ENCODE measurements at regions not wholly inside any gene's neighbourhood (a gene's known extent, or its start where the extent isn't known, plus 50 kb on each side); places are given as distances from the start of the nearest gene placed in this dataset.

GRCh38 chr14:66038212-66038611, 448.0 kb upstream of the CCDC196 start:
- TF ChIP-seq CTCF (IDR thresholded peaks at IDR 0.05) (no peak), POLR2A (IDR thresholded peaks at IDR 0.05) (no peak)

Measured in body of pancreas (tissue), 4 donors.